SW480 (cell line): ENCODE measurements at regions not wholly inside any gene's neighbourhood (a gene's known extent, or its start where the extent isn't known, plus 50 kb on each side); places are given as distances from the start of the nearest gene placed in this dataset.
A peak's percentile ranks its signal among the peaks of the same experiment; 100 is the strongest.
"Not testable (repeated sequence)": the region's sequence is repeated elsewhere in the genome, so short reads cannot be mapped to it uniquely, and the experiment has no call there.

Experiments used
- DNase-seq: peaks from one replicate; pipeline ENCODE4 v3.0.0-alpha.2; 2016; ENCODE audit warnings: low spot score

DNA sequence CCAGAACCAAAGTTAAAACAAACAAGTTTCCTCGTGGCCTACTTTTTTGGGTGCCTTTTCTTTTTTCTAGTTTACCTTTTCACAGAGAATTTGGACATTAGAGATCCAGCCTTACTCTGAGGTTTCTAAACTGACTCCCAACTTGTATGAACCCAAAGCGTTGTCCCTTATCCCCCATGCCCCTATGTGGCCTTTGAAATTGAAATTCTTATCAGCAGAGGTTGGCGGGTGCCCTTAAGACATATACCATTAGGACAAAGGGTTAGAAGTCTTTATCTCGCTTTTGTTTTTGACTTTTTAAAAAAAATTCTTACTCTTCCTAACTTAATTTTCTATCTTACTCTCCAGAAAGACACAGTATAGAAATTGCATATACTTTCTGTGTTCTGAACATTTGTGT, 76.3 kb upstream of the C7orf33 start:
- DNase-seq: no peak

DNA sequence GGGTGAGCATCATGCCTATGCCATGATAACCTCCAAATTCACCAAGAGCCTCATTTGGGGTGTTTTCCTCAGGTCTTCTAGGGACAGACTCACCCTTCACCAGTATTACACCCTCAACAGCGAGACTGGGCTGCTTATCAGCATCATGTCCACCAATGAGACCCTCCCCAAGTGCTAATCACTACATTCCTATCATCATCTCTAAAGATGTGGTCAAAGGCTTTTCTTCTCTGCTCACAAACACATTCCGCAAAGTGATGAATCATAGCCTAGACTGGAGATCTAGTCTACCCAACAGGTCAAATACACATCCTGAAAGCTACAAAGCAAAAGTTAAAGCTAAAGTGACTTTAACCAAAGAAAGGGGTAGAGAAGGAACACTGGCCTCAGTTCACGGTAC, 75.3 kb upstream of the C7orf33 start:
- no peak for DNase-seq

- no peak for DNase-seq
Measured at GRCh38 chr7:148515728-148516695, 74.6 kb upstream of the C7orf33 start.

DNA sequence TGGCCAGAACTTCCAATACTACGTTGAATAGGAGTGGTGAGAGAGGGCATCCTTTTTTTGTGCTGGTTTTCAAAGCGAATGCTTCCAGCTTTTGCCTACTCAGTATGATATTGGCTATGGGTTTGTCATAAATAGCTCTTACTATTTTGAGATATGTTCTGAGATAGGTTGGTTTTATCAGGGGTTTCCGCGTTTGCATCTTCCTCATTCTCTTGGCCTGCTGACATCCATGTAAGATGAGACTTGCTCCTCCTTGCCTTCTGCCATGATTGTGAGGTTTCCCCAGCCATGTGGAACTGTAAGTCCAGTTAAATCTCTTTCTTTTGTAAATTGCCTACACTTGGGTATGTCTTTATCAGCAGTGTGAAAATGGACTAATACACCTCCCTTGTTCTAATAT, 71.2 kb upstream of the C7orf33 start:
- DNase-seq: not testable (repeated sequence)

DNA sequence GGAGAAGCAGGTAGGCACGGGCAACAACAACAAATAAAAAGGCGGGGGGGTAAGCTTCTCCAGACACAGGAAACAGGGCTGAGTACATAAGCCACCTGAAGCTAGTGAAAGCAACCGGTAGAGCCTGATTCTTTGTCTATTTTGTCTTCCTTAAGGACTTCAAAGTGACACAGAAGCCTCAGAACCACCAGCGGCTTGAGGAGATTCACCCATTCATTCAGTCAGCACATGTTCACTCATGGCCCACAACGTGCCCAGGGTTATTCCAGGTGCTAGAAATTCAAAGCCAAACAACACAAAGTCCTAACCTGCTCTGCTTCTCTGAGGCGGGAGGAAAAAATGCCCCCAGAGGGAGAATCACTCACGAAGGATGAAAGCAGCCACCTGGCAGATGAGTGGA, 69.3 kb upstream of the C7orf33 start:
- DNase-seq: no peak

DNA sequence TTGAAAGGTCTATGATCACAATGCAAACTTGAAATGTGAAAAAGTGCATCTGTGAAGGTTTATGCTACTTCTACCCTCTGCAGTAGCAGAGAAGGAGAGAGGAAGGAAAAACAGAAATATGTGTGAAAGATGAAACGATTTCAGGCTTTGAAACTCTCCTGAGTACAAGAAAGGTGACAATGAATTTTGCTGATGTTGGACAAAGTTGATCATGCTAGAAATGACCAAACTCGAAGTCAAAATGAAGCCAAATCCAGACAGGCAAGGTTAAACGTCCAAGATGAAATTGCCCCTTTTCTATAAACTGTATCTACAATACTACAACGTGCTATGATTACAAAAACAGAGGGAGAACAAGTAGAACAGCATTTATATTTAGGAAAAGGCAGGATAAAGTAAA, 67.0 kb upstream of the C7orf33 start:
- no peak for DNase-seq

DNA sequence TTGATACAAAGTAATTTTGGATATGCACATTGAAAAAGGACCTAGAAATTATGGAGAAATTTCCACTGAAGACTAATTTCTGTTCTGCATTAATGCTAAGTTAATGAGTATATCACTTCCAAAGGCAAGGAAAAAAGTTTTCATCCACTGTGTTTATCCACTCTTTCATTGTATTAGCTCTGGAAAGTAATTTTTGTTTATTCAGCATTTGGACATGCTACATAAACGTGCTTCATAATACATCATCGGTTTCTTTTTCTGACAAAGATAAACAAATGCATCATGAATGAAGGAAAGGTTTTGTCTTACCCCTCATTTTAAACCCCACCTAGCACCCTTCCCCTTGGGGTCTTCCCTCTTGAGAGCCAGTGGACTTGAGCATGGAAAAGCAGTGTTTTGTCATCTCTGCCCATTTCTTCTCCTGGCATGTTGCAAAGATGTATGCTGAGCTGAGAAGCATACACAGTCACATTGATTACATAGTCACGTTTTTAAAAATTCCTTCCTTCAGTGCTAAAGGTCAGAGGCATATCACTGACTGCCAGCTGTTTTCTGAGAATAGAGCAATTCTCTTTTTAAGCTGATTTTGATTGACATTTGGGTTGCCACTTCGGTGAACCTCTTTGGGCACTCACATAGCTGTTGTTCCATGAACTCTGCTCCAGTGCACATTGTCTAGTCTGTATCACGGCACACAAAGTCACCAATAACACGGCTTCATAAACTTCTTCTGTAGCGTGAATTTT, 65.9 kb upstream of the C7orf33 start:
- DNase-seq: no peak

- peak; percentile 88 for DNase-seq
Measured at GRCh38 chr7:148527717-148528168, 62.8 kb upstream of the C7orf33 start.

GRCh38 chr7:148535217-148535616, 55.3 kb upstream of the C7orf33 start:
- peak; percentile 44 for DNase-seq

- no peak for DNase-seq
Measured at GRCh38 chr7:148537435-148537834, 53.1 kb upstream of the C7orf33 start.

GRCh38 chr7:148540041-148540738, 50.4 kb upstream of the C7orf33 start:
- no peak for DNase-seq
